Activated gamma-delta T cell treated with Interleukin-2 at 50 U/mL for 16 hours (primary cell): ENCODE measurements at regions not wholly inside any gene's neighbourhood (a gene's known extent, or its start where the extent isn't known, plus 50 kb on each side); places are given as distances from the start of the nearest gene placed in this dataset.
A peak's percentile ranks its signal among the peaks of the same experiment; 100 is the strongest.

Source experiments
- DNase-seq: peaks from one replicate; pipeline ENCODE4 v3.0.0-alpha.2; 2020

GRCh38 chr15:94001255-94001801 is 230.0 kb upstream of the MCTP2 start:
- DNase-seq, result no peak

GRCh38 chr15:94000606-94001005 is 230.8 kb upstream of the MCTP2 start:
- DNase-seq, result no peak

- no peak for DNase-seq
Observed at GRCh38 chr15:93997071-93997658, 234.2 kb upstream of the MCTP2 start.

GRCh38 chr15:93989440-93989998 is 241.8 kb upstream of the MCTP2 start:
- DNase-seq, result no peak

GRCh38 chr15:93987068-93987467 is 244.3 kb upstream of the MCTP2 start:
- peak; percentile 20 for DNase-seq

- DNase-seq, result no peak
Observed at GRCh38 chr15:93986400-93986984, 244.9 kb upstream of the MCTP2 start.

DNA sequence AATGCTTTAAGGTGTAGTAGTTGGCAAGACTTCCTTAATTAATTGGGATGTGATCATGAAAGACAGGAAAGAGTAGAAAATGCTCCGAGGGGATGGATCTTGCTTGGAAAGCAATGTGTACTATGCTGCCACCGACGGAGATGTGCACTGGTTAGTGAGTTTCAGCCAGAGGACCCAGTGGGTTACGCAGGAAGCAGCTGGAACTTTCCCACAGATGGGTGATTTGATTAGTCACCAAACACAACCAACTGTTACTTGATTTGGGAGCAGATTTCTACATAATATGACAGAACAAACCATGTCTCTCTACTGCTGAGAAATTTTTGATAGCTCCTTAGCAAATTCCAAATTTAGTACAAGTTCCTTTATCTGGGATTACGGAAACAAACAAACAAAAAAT is 245.4 kb upstream of the MCTP2 start:
- DNase-seq, result no peak

- DNase-seq, result no peak
Observed at GRCh38 chr15:93985176-93985575, 246.2 kb upstream of the MCTP2 start.

DNA sequence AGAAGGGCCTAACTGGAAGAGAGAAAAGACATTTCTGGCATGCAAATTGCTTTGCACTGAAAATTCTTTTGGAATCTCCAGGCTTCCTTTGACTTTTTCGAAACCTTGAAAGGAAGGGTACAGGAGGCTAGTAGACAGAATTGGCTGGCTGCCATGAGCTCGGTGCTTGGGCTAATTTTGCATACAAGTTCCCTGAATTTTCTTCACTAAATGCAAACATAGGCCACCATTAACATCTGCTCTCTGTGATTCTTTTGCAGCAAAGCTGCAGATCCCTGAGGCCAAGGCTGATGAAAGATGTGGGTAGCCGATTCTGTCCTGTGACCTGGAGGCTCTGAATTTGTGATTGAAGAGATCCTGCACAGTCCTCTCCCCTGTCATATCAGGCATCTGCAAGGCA is 247.8 kb upstream of the MCTP2 start:
- DNase-seq, result no peak

GRCh38 chr15:93982226-93982727 is 249.1 kb upstream of the MCTP2 start:
- no peak for DNase-seq

- DNase-seq, result no peak
Observed at GRCh38 chr15:93981706-93982105, 249.7 kb upstream of the MCTP2 start.

- DNase-seq, result no peak
Observed at GRCh38 chr15:93980261-93980911, 251.0 kb upstream of the MCTP2 start.

DNA sequence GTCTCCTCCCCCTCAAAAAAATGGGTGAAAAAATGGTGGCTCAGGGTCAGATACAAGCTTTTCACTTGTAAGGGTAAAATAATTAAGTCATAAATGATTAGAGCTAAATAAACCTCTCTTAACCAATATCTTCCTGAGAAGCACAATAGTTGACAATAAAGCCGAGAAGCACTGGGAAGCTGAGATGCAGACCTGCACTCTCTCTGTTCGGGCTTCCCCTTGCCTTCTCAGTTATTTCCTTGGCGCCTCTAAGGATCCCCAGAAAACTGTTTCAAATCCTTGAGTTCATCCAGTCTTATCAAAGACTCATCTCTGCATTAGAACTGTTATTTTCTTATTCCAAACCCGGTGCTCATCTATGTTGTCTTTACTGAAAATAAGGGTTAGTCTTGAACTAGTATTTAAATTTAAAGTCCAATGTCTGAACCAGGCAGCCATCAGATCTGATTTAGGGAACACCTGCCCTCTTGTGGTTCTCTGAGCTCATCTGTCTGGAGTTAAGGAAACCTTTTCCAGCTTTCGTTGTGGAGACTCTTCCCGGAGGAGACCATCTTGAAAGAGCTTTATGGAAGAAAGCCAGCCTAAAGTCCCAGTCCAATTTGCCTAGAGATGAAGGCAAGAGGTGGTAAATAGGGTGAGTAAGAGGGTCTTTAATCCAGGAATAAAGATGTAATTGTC is 256.4 kb upstream of the MCTP2 start:
- DNase-seq, result no peak

GRCh38 chr15:93973287-93973686 is 258.1 kb upstream of the MCTP2 start:
- no peak for DNase-seq

GRCh38 chr15:93968773-93969172 is 262.6 kb upstream of the MCTP2 start:
- no peak for DNase-seq

DNA sequence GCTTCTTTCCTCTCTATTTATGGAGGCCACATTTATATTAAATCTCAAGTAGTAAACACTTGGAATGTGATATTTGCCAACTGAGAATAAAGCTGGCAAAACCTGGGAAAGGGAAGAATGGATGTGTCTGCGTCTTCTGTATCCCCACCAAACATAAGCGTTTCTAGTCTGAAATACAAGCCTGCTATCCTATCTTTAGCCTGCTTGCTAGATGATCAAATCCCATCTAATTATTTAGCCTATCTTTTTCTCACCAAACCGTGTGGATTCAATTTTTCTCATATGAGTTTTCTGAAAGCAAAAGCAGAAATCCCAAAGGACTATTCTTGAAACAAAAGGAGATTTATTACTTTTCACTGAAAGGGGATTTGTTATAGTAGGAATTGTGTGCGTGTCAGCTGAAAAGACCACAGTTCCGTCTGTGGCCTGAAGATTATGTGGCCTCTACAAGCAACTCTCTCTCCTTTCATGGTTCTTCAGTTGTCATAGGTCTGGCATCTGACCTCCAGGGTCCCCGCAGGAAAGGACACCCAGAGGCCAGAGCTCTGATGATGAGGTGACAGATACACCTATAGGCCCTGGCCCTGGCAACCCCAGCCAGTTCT is 266.0 kb upstream of the MCTP2 start:
- no peak for DNase-seq

GRCh38 chr15:93954985-93955571 is 276.3 kb upstream of the MCTP2 start:
- DNase-seq, result no peak

GRCh38 chr15:93948726-93949125 is 282.6 kb upstream of the MCTP2 start:
- no peak for DNase-seq

DNA sequence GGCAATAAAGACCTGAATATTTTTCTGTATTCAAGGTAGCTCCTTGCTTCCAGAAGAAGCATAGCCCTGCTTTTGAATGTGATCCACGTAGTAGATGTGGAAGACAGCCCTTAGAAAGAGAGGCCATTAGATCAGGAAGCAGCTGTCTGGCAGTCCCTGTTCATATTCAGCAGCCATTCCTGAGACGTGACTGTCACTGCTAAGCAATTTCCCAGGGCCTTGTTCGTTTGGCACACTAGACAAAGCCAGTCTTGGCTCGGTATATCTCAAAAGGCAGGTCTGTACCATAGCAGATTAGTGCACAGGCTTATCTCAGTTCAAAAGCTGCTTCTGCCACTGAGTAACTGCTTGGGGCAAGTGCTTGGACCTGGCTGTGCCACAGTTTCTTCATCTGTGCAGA is 287.8 kb upstream of the MCTP2 start:
- DNase-seq, result no peak

DNA sequence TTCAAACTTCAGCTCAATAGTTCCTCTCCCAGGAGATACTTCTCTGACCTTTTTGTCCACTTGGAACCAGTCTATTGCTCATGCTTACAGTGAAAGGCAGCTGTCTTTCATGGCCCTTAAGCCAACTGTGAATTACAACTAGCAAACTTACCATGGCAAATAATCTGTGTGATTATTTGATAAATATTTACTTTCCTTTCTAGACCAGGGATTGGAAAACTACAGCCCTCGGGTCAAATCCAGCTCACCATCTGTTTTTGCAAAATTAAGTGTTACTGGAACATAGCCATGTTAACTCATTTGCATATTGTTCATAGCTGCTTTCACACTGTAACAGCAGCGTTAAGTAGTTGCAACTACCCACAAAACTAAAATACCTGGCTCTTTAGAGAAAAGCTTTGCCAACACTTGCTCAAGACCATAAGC is 289.1 kb upstream of the MCTP2 start:
- no peak for DNase-seq

DNA sequence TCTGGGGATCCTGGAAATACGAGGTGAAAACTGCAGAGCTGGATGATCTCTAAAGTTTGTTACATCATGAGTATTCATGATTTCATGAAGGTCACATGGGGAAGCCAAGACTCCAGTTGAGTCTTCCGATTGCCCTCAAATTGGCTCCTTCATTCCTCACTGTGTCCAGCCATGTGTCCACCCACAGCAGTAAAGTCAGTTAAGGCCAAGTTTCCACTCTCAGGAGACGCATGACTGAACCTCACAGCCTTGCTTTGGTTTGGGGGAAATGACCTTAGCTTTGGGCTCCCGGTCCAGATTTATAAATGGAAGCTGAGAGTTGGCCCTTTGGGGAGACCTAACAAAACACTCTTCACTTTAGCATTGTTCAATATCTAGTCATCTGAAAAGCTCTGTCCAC is 289.7 kb upstream of the MCTP2 start:
- DNase-seq, result no peak

- no peak for DNase-seq
Observed at GRCh38 chr15:93940226-93940625, 291.1 kb upstream of the MCTP2 start.
